ENCODE measurements at regions not wholly inside any gene's neighbourhood (a gene's known extent, or its start where the extent isn't known, plus 50 kb on each side); places are given as distances from the start of the nearest gene placed in this dataset.

DNA sequence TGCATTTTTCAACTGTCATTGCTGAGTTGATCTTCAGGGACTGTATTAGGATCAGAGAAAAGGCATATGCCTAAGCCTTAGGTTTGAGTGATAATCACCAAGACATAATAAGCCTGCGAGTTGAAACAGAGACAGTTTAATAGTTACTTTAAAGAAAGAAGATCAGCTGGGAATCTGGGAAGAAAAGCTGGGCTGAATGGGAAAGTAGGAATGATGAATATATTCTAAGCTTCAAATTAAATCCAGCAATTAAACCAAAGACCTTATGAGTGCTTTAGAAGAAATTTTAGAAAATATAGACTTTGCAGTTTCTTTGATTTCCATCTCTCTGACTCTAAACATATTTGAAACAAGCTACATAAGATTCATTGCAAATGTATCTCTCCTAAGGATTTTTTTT lies 222.3 kb downstream of the ENC1 start:
- intact Hi-C loops (cut with DNase I, micrococcal nuclease) = no loop called here
- ATAC-seq (no peak), DNase-seq (no peak)

DNA sequence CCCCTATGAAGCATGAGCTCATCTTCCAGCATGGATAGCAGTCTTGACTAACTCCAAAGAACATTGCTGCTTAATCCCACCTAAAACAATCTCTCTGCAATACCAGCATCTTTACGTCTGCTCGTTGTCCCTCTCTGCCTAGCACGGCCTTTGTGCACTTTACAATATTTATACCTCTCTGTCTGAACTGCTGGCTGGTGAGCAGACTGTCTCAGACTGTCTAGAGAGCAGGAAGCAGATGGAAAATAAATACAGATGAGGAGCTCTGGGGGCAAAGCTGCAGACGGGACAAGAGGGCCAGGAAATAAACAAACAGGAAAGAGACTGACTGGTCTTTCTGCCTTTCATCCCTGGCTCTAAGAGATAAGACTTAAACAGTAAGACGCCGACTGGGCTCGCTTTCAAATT lies 224.8 kb downstream of the ENC1 start:
- peak; percentile 36 to 40 for DNase-seq
- intact Hi-C loops (cut with DNase I, micrococcal nuclease) = no loop called here
- ATAC-seq = peak; percentile 53

DNA sequence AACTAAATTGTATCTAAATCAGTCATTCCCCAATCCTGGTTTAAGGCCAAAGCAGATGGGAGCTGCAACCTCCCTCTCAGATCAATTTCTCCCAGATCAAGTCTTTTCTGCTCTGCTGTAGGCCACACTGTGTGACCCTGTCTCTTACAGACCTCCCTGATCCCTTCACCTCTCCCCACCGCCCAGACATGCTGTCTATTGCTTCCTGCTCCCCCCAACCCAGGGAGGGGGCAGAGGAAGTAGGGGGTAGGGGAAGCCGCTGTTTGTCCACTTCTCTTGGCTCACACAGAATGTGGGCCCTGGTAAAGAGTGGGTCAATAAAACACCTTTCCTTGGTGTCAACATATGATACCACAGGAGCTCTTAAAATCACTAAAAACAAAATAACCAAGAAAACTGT lies 226.3 kb downstream of the ENC1 start:
- ATAC-seq (no peak), DNase-seq (no peak)
- intact Hi-C loops (cut with DNase I, micrococcal nuclease) = no loop called here

DNA sequence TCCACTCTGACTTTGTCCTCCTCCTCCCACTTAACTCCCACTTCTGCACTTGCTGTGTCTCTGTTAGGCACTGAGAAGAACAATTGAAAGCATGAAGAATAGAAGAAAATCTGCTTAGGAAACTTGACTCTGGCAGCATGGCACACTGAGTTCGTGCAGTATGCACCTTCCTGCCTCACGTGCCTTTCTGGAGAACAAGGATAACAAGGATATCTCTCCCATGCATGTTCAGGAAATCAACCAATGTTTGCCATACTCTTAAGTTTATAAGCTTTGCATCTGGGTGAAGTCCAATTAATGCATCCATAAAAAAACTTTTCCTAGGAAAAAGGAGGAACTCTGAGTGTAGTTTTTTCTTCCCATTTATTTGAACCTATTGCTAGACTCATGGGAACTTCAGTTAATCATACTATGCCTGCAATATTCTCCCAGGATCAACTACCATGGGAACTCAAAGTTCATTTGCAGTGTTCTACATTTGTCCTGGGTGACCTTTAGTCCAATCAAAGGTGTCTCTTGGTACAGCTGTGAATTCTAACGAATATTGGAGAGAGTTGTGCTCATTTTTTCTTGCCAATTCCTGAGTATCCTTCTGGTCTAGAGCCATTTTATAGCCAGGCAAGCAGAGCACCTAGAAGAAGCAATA lies 227.0 kb downstream of the ENC1 start:
- DNase-seq (no peak), ATAC-seq (peak; percentile 80)
- intact Hi-C loops (cut with DNase I, micrococcal nuclease) = no loop called here

DNA sequence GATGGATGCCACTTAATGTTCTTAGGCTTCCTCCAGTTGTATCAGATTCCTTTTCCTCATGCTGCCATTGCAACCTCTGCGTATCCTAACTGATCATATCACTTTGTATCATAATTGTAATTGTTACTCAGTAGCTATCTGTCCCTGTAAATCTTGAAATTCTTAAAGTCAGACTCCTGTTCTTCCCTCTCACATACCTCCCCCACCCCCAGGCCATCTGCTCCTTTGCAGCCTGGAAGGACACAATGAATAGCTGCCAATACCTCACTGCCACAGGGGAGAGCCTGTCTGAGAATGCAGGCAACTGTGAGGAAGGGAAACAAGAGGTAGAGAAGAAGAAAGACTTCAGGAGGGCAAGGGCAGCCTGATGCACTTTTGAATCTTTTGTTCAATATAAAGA lies 228.5 kb downstream of the ENC1 start:
- intact Hi-C loops (cut with DNase I, micrococcal nuclease) = no loop called here
- ATAC-seq = no peak
- no peak for DNase-seq

DNA sequence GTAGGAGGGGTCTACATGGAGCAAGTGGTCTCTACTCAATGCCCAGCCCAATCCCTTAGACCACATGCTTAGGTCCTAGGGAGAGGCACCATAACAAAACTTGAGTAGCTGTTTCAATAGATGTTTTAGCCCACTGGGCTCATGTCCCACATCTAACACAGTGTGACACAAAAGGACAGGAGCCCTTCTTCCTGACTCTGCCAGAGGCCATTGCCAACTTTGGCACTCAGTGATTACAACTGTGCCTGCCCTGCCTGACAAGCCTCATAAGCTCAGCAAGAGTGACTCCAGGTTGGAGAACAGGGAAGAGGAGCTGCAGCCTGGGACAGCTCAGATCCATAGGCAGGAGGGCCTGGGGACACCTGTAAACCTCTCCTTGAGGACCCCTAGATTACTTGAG lies 230.8 kb downstream of the ENC1 start:
- DNase-seq (no peak), ATAC-seq (no peak)
- intact Hi-C loops (cut with DNase I, micrococcal nuclease) = no loop called here

DNA sequence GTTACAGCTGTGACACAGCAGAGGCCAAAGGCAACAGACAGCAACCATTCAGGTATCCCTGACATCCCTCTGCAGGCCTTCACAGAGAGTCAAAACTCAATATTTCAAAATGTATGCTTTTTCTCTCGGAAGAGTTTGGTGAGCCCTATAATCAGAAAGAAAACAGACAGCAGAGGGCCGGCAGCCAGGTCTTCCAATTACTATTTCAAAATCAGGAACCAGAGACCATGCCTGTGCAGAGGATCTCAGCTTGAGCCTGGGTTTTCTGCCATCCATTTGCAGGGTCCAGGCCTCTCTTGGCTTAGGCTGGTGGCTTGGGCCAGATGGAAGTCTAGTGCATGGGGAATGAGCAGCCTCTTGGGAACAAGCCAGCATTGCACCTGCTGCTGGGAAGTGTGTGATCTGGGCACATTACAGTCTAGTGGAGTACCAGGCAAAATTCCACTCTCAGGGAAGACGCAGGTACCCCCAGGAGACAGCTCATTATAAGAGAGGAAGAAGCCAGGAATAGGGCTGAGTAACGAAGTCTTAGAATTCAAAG lies 231.3 kb downstream of the ENC1 start:
- intact Hi-C loops (cut with DNase I, micrococcal nuclease) = no loop called here
- no peak for DNase-seq
- ATAC-seq = no peak

DNA sequence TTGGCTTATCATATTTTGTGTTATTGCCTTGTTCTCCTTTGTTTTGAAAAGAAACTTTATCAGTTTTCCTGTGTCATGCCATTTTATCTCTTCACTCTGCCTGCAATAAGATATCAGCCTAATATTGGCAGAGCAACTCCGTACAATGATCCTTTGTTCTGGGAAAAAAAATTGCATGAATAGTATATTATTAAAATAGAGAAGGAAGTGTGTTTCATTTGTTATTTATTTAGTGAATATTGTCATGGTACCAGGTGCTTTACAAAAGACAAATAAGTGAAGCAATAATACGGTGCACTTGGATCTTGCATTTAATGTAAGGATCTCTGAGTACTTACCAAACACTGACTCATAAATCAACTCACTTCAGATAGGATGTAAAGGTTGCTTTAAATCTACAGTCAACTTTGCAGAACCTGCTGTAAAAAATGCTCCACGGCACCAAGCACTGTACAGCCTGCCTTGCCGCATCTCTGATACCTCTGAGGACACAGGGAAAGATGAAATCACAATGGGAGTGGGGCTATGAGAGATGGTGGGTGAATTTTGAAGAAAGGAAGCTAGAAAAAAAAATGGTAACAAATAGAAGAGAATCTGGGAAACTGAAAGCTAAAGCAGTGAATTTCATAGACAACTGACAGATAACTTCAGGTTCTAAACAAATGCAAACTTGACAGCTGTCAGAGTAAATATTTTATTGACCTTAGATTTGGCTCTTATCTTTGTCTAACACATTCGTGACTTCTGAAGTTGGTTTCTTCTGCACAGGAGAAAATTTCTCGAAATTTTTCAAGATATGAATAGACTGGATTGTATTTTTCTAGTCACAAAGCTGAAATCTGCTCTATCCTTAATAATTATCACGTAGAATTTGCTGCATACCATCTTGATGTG lies 232.1 kb downstream of the ENC1 start:
- peak; percentile 80 for ATAC-seq
- no peak for DNase-seq
- intact Hi-C loops (cut with DNase I, micrococcal nuclease) = no loop called here

DNA sequence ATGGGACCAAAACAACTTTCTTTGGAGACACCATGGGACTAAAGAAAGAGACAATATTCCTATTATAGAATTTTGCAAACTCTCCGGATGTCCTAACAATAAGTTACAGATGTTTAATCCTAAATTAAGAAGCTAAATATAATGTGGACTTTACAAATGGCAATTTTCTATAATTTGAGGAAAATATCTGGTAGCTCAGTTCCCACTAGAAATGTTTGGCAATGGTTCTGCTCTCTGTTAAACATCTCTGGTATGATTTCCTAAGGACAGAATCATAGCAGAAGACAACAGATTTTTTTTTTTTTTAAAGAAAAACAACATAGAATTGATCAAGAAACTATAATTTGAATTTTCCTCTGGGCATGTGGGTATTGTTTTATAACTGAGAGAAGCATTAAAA lies 232.8 kb downstream of the ENC1 start:
- no peak for ATAC-seq
- DNase-seq = no peak
- intact Hi-C loops (cut with DNase I, micrococcal nuclease) = no loop called here

DNA sequence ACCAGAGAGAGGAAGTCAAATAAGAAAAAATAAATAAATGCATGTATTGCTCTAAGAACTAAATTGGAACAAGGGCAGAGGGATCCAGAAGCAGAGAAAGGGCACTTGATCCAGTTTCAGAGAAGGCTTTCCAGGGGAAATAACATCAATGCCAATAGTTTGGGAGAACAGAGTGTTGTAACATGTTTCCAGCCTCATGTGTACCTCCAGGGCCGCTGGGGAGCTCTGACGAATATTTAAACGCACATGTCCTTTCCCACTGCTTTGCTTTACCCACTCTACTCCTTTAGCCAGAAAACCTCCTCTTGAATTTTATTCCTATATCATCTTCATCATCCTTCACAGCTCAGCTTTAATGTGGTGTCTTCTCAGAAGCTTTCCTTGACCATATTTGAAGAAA lies 233.7 kb downstream of the ENC1 start:
- intact Hi-C loops (cut with DNase I, micrococcal nuclease) = no loop called here
- DNase-seq = no peak
- no peak for ATAC-seq

DNA sequence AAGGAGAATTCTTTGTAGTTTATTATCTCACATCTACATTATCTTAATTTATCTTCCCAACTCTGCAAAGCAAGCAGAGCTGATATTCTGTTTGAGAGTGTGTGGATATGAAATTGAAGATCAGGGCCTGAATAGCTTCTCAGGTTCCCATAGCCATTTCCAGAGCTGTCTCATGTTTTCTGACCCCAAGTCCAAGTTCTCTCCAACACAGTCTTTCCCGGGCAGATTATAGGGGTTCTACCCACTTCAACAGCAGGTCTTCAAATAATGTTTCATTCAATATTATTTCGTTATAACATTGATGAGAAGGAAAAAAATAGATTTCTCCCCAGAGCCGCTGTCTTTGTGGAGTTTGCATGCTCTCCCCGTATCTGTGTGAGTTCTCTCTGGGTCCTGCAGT lies 234.9 kb downstream of the ENC1 start:
- ATAC-seq (no peak), DNase-seq (no peak)
- intact Hi-C loops (cut with DNase I, micrococcal nuclease) = no loop called here

DNA sequence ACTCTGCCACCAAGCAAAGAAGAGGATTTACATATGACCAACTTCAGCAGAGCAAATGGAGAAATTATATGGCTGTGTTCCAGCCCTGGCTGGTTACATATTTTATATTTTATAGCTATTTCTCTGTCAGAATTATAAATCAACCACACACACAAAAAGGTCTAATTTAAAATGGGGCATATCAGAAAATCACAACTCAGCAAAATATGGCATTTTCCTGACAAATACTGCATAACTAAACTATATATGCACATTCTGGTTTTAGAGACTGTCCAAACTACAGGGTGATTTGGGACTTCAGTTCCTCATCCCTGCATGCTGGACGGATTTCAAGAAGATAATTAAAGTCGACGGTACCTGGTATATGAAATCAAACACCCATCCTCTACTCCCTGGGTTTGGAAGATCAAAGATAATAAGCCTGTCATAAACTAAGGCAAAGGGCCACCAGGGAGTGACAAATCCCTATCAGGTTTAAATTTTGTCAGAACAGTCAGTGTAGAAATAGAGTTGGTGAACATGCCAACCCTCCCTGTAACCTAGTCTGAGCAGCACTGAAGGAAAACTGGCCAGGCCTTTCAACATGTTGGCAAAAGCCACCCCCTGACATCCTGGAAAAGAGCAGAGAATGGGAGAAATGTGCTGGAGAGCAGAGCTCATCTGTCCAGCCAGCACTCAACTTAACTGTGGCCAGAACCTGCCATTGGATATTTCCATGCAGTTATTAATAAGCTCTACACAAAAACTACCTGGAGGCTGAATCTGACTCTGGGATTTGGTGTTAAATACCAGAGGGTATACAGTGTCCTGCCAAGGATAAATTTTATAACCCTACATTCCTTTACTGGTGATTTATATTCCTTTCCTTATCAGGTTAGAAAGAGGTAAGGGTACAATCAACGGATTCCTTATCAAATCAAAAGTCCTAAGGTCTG lies 235.7 kb downstream of the ENC1 start:
- peak; percentile 49 for ATAC-seq
- DNase-seq = no peak
- intact Hi-C loops (cut with DNase I, micrococcal nuclease) = no loop called here

DNA sequence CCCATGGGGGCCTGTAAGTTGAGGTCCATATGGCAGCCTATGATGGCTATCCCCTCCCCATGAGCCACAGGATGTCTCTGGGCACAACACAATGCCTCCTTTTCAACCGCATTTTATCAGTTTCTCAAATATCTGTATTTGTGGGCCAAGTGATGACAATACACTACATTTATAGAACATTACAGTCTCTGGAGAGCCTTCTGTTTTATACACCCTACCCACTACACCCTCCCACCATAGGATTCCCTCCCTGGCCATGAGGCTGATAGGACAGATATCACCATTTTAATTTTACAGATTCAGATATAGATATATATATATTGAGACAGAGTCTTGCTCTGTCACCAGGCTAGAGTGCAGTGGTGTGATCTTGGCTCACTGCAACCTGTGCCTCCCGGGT lies 236.8 kb downstream of the ENC1 start:
- DNase-seq (no peak), ATAC-seq (no peak)
- intact Hi-C loops (cut with DNase I, micrococcal nuclease) = no loop called here

DNA sequence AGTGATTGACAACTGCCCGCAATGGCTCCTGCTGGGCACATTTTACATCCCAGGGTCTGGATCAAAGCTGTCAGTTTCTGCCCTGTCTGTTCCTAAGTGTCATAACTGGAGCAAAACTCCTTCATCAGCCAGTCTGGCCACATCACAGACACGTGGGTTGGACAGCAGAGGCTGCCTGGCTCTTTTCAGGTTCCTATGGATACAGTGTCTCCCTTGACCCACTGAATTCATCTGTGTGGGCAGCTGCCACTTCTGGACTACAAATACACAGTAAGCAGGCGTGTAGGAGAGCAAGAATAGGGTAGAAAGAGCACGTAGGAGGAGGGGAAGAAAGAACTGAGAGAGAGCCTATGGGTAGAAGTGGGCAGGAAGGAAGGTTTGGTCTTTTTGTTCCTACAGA lies 238.0 kb downstream of the ENC1 start:
- intact Hi-C loops (cut with DNase I, micrococcal nuclease) = no loop called here
- DNase-seq (no peak), ATAC-seq (no peak)

DNA sequence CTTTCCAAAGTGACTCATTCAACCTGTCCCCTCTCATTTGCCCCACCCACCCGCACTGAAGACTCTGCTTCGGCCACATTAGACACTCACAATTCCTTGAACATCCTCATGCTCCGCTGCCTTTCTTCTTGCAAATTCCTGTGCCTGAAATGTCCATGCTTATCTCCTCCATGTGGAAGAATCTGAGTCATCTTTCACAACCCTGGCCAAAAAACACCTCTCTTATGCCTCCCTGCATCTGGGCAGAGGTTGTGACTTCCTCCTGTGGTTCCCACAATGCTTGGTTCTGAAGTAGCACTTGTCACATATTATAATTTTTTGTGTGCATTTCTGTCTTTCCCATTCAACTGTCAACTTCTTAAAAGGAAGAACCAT lies 238.6 kb downstream of the ENC1 start:
- ATAC-seq = no peak
- intact Hi-C loops (cut with DNase I, micrococcal nuclease) = no loop called here
- DNase-seq = no peak

DNA sequence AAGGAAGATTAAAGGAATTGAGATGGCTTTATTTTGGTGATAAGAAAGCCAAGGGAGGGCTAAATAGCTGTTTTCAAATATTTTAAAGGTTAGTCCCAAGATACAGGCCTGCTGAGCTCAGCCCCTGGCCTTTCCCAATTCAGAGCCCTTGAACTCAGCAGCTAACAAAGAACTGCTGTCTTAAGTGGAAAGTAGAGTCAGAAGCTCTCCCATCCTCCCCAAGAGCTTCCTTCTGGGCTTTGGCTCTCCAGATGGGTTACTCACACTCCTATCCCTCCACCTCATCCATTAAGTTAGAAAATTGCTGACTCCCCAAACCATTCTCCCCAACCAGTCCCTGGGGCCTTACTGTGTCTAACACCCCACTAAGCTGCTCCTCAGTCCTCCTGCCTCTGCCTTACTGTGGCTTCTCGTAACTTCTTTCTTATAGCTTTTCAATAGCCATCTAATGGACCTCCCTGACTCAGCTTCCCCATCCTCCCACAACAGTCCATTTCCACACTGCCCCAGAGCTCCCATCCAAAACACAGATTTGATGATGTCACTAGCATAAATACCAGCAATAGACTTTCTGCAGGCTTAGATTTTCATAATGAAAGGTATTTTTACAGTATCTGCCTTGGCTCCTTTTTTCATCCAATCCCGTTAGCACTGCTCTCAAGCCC lies 239.1 kb downstream of the ENC1 start:
- DNase-seq (no peak), ATAC-seq (no peak)
- intact Hi-C loops (cut with DNase I, micrococcal nuclease) = no loop called here

DNA sequence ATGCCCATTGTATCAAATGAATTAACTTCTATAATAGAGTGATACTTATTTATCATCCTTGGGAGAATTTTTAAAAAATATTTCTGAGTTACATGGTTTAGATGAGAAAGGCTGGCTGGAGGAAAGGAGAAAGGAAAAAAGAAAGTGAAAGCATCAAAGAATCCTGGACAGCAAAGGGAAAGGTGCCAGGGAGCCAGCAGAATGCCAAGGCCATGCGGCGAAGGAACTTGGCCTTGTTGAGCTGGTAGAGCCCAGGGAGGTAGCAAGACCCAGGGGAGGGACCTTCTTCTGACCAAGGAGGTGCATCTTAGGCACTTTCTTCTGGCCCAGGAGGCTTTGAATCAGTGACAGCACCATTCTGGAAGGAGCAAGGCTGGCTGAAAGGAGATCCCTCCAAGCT lies 240.5 kb downstream of the ENC1 start:
- intact Hi-C loops (cut with DNase I, micrococcal nuclease) = no loop called here
- ATAC-seq = peak; percentile 42

DNA sequence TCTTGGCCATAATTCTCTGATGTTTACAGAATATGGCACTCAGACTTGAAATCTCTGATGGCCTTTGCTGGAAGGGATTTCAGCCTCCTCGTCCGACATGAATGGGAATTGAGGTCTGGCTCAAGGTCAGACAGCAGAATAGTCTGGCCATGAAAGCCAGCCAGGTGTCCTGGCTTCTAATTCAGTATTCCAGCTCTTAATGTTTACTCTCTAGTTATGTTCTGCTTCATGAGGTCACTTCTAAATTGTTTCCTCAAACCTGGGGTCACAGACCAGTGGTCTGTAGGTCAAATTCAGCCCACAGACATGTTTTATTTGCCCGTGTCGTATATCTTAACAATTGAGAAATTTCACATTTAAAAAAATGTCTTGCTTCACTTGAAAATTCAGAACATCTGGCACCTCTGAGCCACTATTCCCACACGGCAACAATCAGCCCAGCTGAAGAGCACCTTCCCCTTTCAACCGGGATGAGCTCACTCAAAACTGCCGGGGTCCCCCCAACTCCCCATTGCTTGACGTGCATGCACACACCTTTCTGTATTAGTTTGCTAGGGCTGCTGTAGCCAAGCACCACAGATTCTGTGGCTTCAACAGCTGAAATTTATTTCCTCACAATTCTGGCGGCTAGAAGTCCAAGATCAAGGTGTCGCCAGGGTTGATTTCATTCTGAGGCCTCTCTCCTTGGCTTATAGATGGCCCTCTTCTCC lies 243.5 kb downstream of the ENC1 start:
- intact Hi-C loops (cut with DNase I, micrococcal nuclease) = no loop called here
- no peak for DNase-seq
- no peak for ATAC-seq

More for the DNA sequence above, 240.5 kb downstream of the ENC1 start:
- no peak for DNase-seq

All from left colon (tissue), 2 donors.